Astrocyte of the spinal cord (primary cell): ENCODE measurements at regions not wholly inside any gene's neighbourhood (a gene's known extent, or its start where the extent isn't known, plus 50 kb on each side); places are given as distances from the start of the nearest gene placed in this dataset.

ENCODE experiments used
- DNase-seq: peaks from one replicate; pipeline ENCODE4 v3.0.0; 2011; ENCODE audit warnings: low read depth, low spot score
- H3K4me3 ChIP-seq: 2 replicates; pipeline ENCODE4 v1.5.1; 2011; ENCODE audit warnings: low read depth, mild to moderate bottlenecking, low read length, moderate library complexity
- in situ Hi-C: cut with HindIII; loops from 2 replicates; pipeline ENCODE4 v1.10.0; 2017; ENCODE audit warnings: low sequenced_read_pairs
- TF ChIP-seq, protein P1 (sequence below): IDR thresholded peaks from 2 replicates; pipeline ENCODE4 v1.5.1; 2012; ENCODE audit warnings: low read depth, mild to moderate bottlenecking, low read length, inconsistent platforms

DNA sequence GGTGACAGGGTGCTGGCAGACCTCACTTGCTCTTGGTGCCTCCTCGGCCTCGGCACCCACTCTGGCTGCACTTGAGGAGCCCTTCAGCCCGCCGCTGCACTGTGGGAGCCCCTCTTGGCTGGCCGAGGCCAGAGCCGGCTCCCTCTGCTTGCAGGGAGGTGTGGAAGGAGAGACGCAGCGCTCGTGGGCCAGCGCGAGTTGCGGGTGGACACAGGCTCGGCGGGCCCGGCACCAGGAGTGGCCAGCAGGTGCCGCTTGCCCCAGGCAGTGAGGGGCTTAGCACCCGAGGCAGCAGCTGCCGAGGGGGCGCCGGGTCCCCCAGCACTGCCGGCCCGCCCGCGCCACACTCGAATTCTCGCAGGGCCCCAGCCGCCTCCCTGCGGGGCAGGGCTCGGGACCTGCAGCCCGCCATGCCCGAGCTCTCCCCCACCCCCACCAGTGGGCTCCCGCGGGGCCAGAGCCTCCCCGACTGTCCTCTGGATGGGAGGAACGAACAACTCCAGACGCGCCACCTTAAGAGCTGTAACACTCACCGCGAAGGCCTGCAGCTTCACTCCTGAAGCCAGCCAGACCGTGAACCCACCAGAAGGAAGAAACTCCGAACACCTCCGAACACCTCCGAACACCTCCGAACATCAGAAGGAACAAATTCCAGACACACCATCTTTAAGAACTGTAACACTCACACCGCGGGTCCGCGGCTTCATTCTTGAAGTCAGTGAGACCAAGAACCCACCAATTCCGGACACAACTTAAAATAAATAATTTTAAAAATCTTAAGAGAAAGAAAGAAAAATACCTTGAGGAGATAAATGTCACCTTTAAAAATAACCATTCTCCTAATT, 311.1 kb upstream of the SLC7A11 start:
- TF ChIP-seq, protein P1, sequence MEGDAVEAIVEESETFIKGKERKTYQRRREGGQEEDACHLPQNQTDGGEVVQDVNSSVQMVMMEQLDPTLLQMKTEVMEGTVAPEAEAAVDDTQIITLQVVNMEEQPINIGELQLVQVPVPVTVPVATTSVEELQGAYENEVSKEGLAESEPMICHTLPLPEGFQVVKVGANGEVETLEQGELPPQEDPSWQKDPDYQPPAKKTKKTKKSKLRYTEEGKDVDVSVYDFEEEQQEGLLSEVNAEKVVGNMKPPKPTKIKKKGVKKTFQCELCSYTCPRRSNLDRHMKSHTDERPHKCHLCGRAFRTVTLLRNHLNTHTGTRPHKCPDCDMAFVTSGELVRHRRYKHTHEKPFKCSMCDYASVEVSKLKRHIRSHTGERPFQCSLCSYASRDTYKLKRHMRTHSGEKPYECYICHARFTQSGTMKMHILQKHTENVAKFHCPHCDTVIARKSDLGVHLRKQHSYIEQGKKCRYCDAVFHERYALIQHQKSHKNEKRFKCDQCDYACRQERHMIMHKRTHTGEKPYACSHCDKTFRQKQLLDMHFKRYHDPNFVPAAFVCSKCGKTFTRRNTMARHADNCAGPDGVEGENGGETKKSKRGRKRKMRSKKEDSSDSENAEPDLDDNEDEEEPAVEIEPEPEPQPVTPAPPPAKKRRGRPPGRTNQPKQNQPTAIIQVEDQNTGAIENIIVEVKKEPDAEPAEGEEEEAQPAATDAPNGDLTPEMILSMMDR: no peak
- no peak for DNase-seq
- in situ Hi-C loops: no loop called here

GRCh38 chr4:138542191-138542776, 300.1 kb upstream of the SLC7A11 start:
- TF ChIP-seq, protein P1: no peak
- DNase-seq: no peak
- no peak overlapping the region for H3K4me3 ChIP-seq
- in situ Hi-C loops: no loop called here

More for the DNA sequence above, 311.1 kb upstream of the SLC7A11 start:
- no peak overlapping the region for H3K4me3 ChIP-seq

- TF ChIP-seq, protein P1: no peak
Measured at GRCh38 chr4:138540056-138540800, 298.1 kb upstream of the SLC7A11 start.

GRCh38 chr4:138538743-138539142, 296.6 kb upstream of the SLC7A11 start:
- in situ Hi-C loops: no loop called here
- DNase-seq: no peak
- TF ChIP-seq, protein P1: no peak

More at GRCh38 chr4:138540056-138540800, 298.1 kb upstream of the SLC7A11 start:
- in situ Hi-C loops: no loop called here
- H3K4me3 ChIP-seq: no peak overlapping the region
- peak; percentile 17 for DNase-seq

GRCh38 chr4:138537731-138538490, 295.8 kb upstream of the SLC7A11 start:
- H3K4me3 ChIP-seq: no peak overlapping the region
- no peak for DNase-seq
- in situ Hi-C loops: no loop called here
- TF ChIP-seq, protein P1: no peak

More at GRCh38 chr4:138538743-138539142, 296.6 kb upstream of the SLC7A11 start:
- no peak overlapping the region for H3K4me3 ChIP-seq

DNA sequence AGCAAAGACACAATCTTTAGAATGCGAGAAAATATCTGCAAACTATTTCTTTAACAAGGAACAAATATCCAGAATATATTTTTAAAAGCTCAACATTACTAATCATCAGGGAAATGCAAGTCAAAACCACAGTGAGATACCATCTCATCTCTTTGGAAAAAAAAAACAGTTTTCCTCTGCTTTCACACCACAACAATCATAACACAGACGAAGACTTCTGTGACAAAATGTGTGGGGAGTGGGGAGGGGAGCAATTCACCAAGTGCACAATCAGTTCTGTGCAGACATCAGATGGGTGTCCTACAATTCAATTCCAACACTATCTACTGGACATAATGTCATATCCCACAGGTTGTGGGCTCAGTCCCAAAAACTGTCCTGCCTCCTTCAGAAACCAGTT, 293.2 kb upstream of the SLC7A11 start:
- TF ChIP-seq, protein P1: no peak
- in situ Hi-C loops: no loop called here
- no peak overlapping the region for H3K4me3 ChIP-seq
- no peak for DNase-seq
